ENCODE measurements at regions not wholly inside any gene's neighbourhood (a gene's known extent, or its start where the extent isn't known, plus 50 kb on each side); places are given as distances from the start of the nearest gene placed in this dataset.

DNA sequence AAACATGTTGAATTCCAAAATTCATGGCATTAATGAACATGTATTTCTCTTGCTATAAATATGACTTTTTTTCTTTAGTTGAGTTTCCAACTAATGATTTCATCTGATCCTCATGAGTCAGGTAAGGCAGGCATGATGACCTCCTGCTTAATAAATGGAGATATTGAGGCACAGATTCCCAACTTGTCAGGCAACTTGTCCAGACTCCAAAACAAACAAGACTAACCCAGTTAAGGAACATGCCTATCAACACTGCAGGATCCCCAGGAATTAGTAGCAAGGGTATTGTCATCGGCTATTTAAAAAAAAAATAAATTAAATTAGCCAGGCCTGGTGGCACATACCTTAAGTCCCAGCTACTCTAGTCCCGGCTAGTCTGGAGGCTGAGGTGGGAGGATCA is 121.3 kb upstream of the SALL4 start:
- POLR2A ChIA-PET (ENCODE audit: partially characterized antibody), result no interaction called here
- CTCF ChIA-PET (ENCODE audit: partially characterized antibody), result interaction anchor here (1.3 to 1.4 kb wide), 3 partner anchors 12 to 42 kb away, joined by 4 to 5 read pairs (median 4); no protein-coding TSS in a partner anchor

More for the DNA sequence above, 121.3 kb upstream of the SALL4 start:
- Histone ChIP-seq H2BK15ac (ENCODE audit: low read length) (no peak overlapping the region), H3K79me2 (ENCODE audit: control insufficient read depth in 1 of 2, insufficient read depth in 2 of 2, low read length in 2 of 2) (no peaks in the 10 kb centered on the region), H4K5ac (ENCODE audit: insufficient read length, low read depth, low read length) (no peak overlapping the region), H4K91ac (replicated peaks; ENCODE audit: insufficient read length, low read length) (no peak overlapping the region), H2BK5ac (ENCODE audit: low read depth, low read length) (no peak overlapping the region), H3K79me1 (ENCODE audit: low read depth, low read length) (no peaks in the 10 kb centered on the region), H3K18ac (ENCODE audit: extremely low read depth, low read length) (no peak overlapping the region), H3K56ac (replicated peaks; ENCODE audit: insufficient read length, low read depth, low read length) (no peak overlapping the region), H2BK120ac (replicated peaks; ENCODE audit: low read depth, low read length) (no peak overlapping the region), H3K9ac (replicated peaks in 1 of 4; ENCODE audit: extremely low read depth in 1 of 4, low read depth in 3 of 4, low read length in 3 of 4) (no peak overlapping the region), H3K9me3 (ENCODE audit: insufficient read depth in 2 of 2, low read depth in 1 of 2, low read length in 1 of 2) (no peaks in the 10 kb centered on the region), H4K8ac (ENCODE audit: extremely low read depth, insufficient read depth, low read length) (no peak overlapping the region), H2BK12ac (ENCODE audit: low read depth, low read length) (no peak overlapping the region), H2AFZ (ENCODE audit: low read length) (no peak overlapping the region), H3K14ac (ENCODE audit: insufficient read length) (no peak overlapping the region), H3K23ac (ENCODE audit: insufficient read length) (no peak overlapping the region), H3K4me1 (replicated peaks in 1 of 4; ENCODE audit: control insufficient read depth in 3 of 4, insufficient read depth in 4 of 4, low read length in 3 of 4) (0 out of 7 replicates have a peak, but pooled peaks cover 0 to 2% (median 0%) of the 10 kb centered on the region in 4 experiments), H2BK20ac (ENCODE audit: low read length) (no peak overlapping the region), H3K23me2 (ENCODE audit: low read depth, low read length) (no peaks in the 10 kb centered on the region), H2AK5ac (ENCODE audit: low read depth, low read length) (no peak overlapping the region), H3K4me2 (ENCODE audit: insufficient read depth in 1 of 2, low read depth in 2 of 2, low read length in 2 of 2) (no peak overlapping the region), H3K27ac (ENCODE audit: low read depth, low read length) (no peak overlapping the region), H3K36me3 (ENCODE audit: control insufficient read depth in 2 of 4, insufficient read depth in 4 of 4, low read length in 3 of 4) (no peaks in the 10 kb centered on the region; a peak in 1 of 8 replicates), H3K4ac (replicated peaks; ENCODE audit: insufficient read length, low read depth, low read length) (no peak overlapping the region), H3K27me3 (replicated peaks in 1 of 4; ENCODE audit: control insufficient read depth in 3 of 4, extremely low read depth in 1 of 4, insufficient read depth in 3 of 4, low read length in 3 of 4) (no peaks in the 10 kb centered on the region), H3K4me3 (ENCODE audit: extremely low read depth in 1 of 4, insufficient read depth in 2 of 4, low read depth in 3 of 4, low read length in 4 of 4) (no peak overlapping the region), H4K20me1 (replicated peaks in 1 of 2; ENCODE audit: control insufficient read depth in 1 of 2, insufficient read depth in 2 of 2, low read length in 2 of 2) (no peaks in the 10 kb centered on the region)
- no peak for DNase-seq (ENCODE audit: low read depth in 1 of 2, low spot score in 2 of 2)
- WGBS, 2 experiments (ENCODE audit: extremely low coverage in 1 of 2, insufficient coverage in 1 of 2, insufficient read length in 1 of 2, insufficient replicate concordance in 2 of 2, low coverage in 1 of 2, low lambda C conversion rate in 2 of 2, missing lambda C conversion rate in 1 of 2), result 90% methylated on average over 2 of the region's 2 CpGs; no CpG with 5 or more reads in 1 of the 2 experiments
- no peak for FAIRE-seq
- no peak for TF ChIP-seq HDAC6 (IDR thresholded peaks at IDR 0.05; ENCODE audit: low read depth, low read length)
- TF ChIP-seq CTBP2 (IDR thresholded peaks at IDR 0.05; ENCODE audit: borderline replicate concordance, insufficient read depth, insufficient read length, low read length), result no peak
- no peak for TF ChIP-seq PHF8 (conservative IDR thresholded peaks at IDR 0.05; ENCODE audit: low read depth, low read length)
- no peak for TF ChIP-seq NANOG (IDR thresholded peaks at IDR 0.05; ENCODE audit: insufficient read depth, low read depth, low read length, poor library complexity, severe bottlenecking)
- no peak for TF ChIP-seq ATF2 (IDR thresholded peaks at IDR 0.05; ENCODE audit: low read length)
- TF ChIP-seq RXRA (IDR thresholded peaks at IDR 0.05; ENCODE audit: insufficient read depth, low read depth, low read length), result no peak
- TF ChIP-seq SRF (IDR thresholded peaks at IDR 0.05; ENCODE audit: low read depth, low read length), result no peak
- TF ChIP-seq SIX5 (IDR thresholded peaks at IDR 0.05; ENCODE audit: low read depth, low read length), result no peak
- TF ChIP-seq JUND (IDR thresholded peaks at IDR 0.05; ENCODE audit: low read length), result no peak

All from H1 (cell line).